Stomach smooth muscle (tissue), 2 donors: ENCODE measurements at regions not wholly inside any gene's neighbourhood (a gene's known extent, or its start where the extent isn't known, plus 50 kb on each side); places are given as distances from the start of the nearest gene placed in this dataset.

Experiments
- H3K27ac ChIP-seq: one replicate; pipeline ENCODE4 v1.7.0; 2013; ENCODE audit warnings: mild to moderate bottlenecking, low read length, inconsistent platforms
- H3K27me3 ChIP-seq, 2 donors: one replicate each; pipeline ENCODE4 v1.7.0; 2013; ENCODE audit warnings: low read length in 2 of 2; ENCODE audit not compliant: insufficient read depth in 2 of 2, control insufficient read depth in 1 of 2
- H3K36me3 ChIP-seq, 2 donors: one replicate each; pipeline ENCODE4 v1.7.0; 2013; ENCODE audit warnings: low read length in 2 of 2; ENCODE audit not compliant: control insufficient read depth in 2 of 2, insufficient read depth in 2 of 2
- H3K4me1 ChIP-seq: one replicate; pipeline ENCODE4 v1.7.0; 2013; ENCODE audit warnings: low read length; ENCODE audit not compliant: control insufficient read depth, insufficient read depth
- H3K4me3 ChIP-seq, 2 donors: one replicate each; pipeline ENCODE4 v1.7.0; 2013; ENCODE audit warnings: low read length in 2 of 2
- H3K9ac ChIP-seq, 2 donors: one replicate each; pipeline ENCODE4 v1.7.0; 2013; ENCODE audit warnings: low read length in 2 of 2, mild to moderate bottlenecking in 1 of 2
- H3K9me3 ChIP-seq, 2 donors: one replicate each; pipeline ENCODE4 v1.7.0; 2013; ENCODE audit warnings: low read length in 2 of 2; ENCODE audit not compliant: control insufficient read depth in 2 of 2
- donor health status: healthy.
- donor health status: Pancreatic carcinoma.

DNA sequence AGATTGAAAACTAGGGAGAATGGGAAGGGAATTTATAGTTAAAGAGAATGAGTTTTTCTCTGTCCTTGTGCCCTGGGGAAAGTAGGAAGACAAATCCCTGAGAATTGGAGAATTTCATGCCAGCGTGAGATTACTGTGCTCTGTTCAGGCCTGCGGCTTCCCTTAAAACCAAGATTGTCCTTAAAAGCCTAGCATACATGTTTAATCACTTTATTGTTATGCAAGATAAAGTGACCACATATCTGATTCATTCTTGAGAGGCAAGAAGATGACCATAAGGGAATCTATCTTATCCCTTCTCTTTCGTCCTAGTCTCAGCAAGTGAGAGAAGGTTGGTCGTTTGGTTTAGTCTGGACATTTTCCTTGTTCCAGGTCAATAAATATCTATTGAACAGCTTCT is 75.9 kb downstream of the ADCYAP1 start:
- Histone ChIP-seq H3K4me1 (no peaks in the 10 kb centered on the region), H3K27ac (no peak overlapping the region), H3K36me3 (no peaks in the 10 kb centered on the region), H3K4me3 (no peak overlapping the region), H3K9me3 (no peaks in the 10 kb centered on the region), H3K9ac (no peak overlapping the region), H3K27me3 (no peaks in the 10 kb centered on the region)

DNA sequence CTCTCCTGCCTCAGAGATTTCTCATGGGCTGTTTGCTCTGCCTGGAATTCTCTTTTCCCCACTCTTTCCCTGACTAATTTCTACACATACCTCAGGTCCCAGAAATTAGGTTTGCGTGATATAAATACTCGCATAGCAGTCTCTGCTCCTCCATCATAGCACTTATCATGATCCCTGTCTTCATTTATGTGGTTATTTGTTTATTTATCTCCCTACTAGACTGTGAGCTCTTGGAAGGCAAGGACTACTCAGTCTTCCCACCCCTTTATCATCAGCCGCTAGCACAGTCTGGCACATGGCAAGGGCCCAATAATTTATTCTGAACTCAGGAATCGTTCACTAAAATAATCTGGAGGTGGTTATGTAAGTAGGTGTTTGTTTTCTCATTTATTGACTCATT is 79.3 kb downstream of the ADCYAP1 start:
- H3K9ac ChIP-seq: no peak overlapping the region
- H3K4me1 ChIP-seq: no peaks in the 10 kb centered on the region
- H3K36me3 ChIP-seq: no peaks in the 10 kb centered on the region
- H3K4me3 ChIP-seq: no peak overlapping the region
- H3K9me3 ChIP-seq: no peaks in the 10 kb centered on the region
- no peak overlapping the region for H3K27ac ChIP-seq
- H3K27me3 ChIP-seq: no peaks in the 10 kb centered on the region

DNA sequence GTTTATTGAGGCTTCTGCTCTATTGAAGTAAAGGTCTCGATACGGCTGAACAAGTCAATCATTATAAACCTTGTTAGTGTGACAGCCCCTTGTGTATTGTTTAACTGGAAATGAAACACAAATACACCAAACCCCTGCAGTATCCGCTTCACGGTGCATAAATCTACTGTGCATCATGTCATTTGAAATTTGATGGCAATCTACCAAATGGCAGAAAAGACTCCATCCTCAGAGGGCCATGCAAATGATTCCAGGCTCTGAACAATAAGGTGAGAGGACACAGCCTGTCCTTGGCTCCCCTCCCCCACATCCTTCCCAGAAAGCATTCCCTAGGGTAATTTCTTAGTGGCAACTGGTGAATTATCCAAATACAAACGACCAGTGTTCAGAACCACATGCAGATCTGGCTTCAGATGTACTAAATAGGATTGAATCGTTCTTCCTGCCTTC is 80.6 kb downstream of the ADCYAP1 start:
- H3K36me3 ChIP-seq: no peaks in the 10 kb centered on the region
- no peaks in the 10 kb centered on the region for H3K27me3 ChIP-seq
- H3K27ac ChIP-seq: no peak overlapping the region
- H3K9ac ChIP-seq: no peak overlapping the region
- H3K4me3 ChIP-seq: no peak overlapping the region
- no peaks in the 10 kb centered on the region for H3K9me3 ChIP-seq
- no peaks in the 10 kb centered on the region for H3K4me1 ChIP-seq

DNA sequence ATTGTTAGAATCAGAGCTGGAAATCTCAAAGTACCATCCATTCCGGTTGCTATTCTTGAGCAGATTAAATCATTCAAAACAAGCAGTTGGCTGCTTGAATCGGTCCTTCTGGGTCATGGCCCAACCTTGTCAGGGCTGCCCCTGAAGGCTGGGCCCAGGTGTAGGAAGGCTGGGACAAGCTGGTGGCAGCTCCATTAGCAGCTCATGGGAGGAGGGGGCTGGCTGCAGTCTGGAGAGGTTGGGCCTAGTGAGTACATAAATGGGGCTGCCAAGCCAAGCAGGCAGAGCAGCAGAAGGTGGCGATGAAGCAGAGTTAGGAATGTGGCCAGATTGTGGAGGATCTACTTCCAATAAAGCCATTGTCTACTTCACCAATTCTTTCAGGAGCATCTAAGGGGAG is 81.4 kb downstream of the ADCYAP1 start:
- Histone ChIP-seq H3K27me3 (no peaks in the 10 kb centered on the region), H3K4me3 (no peak overlapping the region), H3K4me1 (no peaks in the 10 kb centered on the region), H3K27ac (no peak overlapping the region), H3K36me3 (no peaks in the 10 kb centered on the region), H3K9ac (no peak overlapping the region), H3K9me3 (no peaks in the 10 kb centered on the region)

DNA sequence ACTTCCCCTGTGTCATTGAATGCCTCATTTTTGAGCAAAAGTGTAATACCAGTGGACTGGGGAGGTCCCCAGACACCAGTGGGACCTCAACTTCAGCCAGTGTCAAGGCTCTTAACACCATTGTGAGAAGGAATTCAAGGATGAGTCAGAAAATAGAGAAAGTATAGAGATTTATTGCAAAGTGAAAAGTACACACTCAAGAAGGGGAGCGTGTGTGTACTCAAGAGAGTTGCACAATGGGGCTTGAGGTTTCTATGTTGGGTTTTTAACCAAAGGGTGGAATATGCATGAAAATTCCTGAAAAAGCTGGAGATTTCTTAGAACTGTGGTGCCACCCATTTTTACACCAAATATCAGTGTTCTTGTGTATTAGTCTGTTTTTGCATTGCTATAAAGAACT is 81.9 kb downstream of the ADCYAP1 start:
- H3K36me3 ChIP-seq: no peaks in the 10 kb centered on the region
- H3K27me3 ChIP-seq: no peaks in the 10 kb centered on the region
- no peaks in the 10 kb centered on the region for H3K4me1 ChIP-seq
- H3K27ac ChIP-seq: no peak overlapping the region
- H3K4me3 ChIP-seq: no peak overlapping the region
- no peaks in the 10 kb centered on the region for H3K9me3 ChIP-seq
- H3K9ac ChIP-seq: no peak overlapping the region

DNA sequence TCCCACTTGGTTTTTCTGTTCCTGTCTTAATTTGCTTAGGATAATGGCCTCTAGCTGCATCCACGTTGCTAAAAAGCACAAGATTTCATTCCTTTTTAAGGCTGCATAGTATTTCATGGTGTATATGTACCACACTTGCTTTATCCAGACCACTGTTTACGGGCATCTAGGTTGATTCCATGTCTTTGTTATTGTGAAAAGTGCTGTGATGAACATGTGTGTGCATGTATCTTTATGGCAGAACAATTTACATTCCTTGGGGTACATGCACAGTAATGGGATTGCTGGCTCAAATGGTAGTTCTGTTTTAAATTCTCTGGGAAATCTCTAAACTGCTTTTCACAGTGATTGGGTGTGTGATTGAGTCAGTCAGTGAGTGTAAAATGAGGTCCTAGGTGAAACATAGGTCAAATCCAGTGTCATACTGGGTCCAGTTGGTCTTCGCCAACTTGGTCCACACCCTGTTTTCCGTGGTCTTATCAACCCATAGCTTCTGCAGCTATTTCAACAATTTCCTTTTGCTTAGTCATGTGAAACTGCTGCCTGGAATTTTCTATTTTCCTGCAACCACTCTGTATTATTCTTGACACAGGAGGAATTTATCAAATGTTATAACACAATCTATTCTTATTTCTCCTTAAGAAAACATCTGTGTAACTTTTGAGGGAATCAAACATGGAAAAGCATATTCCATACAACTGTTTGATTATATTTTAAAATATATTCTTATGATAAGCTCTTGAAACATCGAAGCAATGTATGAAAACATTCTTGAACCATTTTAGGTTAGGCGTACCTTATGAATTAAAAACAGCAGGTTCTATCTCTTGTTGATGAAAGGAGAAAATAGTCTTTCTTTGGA is 82.9 kb downstream of the ADCYAP1 start:
- H3K27ac ChIP-seq: no peak overlapping the region

DNA sequence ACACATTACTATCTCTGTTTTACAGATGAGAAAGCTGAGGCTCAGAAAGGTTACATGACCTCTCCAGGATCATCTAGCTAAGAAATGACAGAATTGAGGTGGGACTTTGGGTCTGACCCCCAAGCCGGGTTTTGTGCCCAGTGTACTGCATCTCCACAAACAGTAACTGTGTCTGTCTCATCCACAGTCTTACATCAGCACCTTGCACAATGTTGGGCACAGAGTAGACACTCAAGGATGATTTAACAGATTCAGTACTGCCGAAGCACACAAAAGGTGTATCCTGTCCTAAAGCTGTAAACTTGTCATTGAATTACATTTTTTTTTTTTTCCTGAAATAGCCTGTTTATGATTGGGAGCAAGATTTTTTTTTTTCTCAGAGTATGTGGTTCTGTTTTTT is 84.8 kb downstream of the ADCYAP1 start:
- Histone ChIP-seq H3K9ac (no peak overlapping the region), H3K4me3 (no peak overlapping the region), H3K27me3 (no peaks in the 10 kb centered on the region), H3K36me3 (no peaks in the 10 kb centered on the region), H3K9me3 (peaks cover 0 to 5% of the 10 kb centered on the region in 2 donors), H3K4me1 (no peaks in the 10 kb centered on the region), H3K27ac (no peak overlapping the region)

More for the DNA sequence above, 82.9 kb downstream of the ADCYAP1 start:
- no peaks in the 10 kb centered on the region for H3K9me3 ChIP-seq
- H3K4me1 ChIP-seq: no peaks in the 10 kb centered on the region
- no peak overlapping the region for H3K9ac ChIP-seq
- no peaks in the 10 kb centered on the region for H3K27me3 ChIP-seq
- no peaks in the 10 kb centered on the region for H3K36me3 ChIP-seq
- no peak overlapping the region for H3K4me3 ChIP-seq

DNA sequence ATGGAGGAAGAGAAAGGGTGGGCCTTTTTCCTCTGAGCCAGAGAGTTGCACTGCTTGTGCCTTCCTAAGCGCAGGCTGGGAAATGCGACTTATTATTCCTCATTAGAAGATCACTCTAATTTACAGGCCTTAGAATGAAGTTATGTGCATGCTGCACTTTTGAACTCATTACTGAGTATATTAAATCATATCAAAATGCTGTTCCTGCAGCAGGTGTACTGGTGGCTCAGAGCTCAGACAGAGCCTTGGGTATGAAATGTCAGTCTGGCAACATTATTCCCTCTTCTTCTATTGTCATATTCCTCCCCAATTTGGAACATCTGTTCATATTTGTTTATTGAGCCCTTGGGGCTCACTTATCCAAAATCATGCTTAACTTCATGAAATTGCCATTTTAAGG is 85.5 kb downstream of the ADCYAP1 start:
- no peak overlapping the region for H3K9ac ChIP-seq
- no peaks in the 10 kb centered on the region for H3K27me3 ChIP-seq
- H3K9me3 ChIP-seq: peaks cover 0 to 5% of the 10 kb centered on the region in 2 donors
- no peaks in the 10 kb centered on the region for H3K4me1 ChIP-seq
- no peak overlapping the region for H3K27ac ChIP-seq
- no peak overlapping the region for H3K4me3 ChIP-seq
- H3K36me3 ChIP-seq: no peaks in the 10 kb centered on the region

DNA sequence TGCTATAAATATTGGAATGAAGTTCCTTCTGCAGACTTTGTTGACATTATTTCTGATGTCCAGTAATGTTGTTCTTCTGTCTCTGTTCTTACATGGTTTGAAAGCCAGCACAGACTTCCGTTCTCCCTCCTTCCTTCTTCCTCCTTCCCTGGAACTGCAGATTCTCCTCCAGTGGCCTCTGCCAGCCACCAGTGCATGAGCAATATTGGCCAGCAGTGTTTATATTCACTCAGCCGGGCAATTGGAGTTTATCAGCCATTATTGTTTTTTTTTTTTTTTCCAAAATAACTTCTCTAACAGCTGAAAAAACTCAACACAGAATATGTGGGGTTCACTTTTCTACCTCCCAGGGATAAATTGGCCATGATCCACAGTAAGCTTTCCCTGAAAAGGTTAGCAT is 86.8 kb downstream of the ADCYAP1 start:
- Histone ChIP-seq H3K4me1 (no peaks in the 10 kb centered on the region), H3K4me3 (no peak overlapping the region), H3K36me3 (no peaks in the 10 kb centered on the region), H3K9ac (no peak overlapping the region), H3K27me3 (no peaks in the 10 kb centered on the region), H3K9me3 (peaks cover 0 to 5% of the 10 kb centered on the region in 2 donors), H3K27ac (no peak overlapping the region)

DNA sequence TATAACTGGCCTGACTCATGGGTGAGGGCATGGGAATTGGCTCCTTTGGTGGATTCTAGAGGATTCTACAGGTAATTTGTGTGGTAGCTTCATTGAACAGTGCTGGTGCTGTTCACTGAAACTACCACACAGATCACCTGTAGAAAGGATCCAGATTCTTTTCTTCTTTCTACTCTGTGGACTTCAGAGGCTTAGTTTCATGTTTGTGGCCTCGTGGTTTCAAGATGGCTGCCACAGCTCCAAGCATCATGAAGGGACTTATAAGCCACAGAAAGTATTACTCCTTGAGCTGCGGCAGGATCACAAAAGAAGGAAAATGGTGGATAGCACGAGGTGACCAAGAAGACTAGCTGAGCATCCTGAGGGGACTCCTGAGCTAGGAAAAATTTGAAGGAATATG is 88.9 kb downstream of the ADCYAP1 start:
- Histone ChIP-seq H3K27ac (no peak overlapping the region), H3K27me3 (no peaks in the 10 kb centered on the region), H3K9me3 (peaks cover 0 to 5% of the 10 kb centered on the region in 2 donors), H3K4me1 (no peaks in the 10 kb centered on the region), H3K9ac (no peak overlapping the region), H3K36me3 (no peaks in the 10 kb centered on the region), H3K4me3 (no peak overlapping the region)

DNA sequence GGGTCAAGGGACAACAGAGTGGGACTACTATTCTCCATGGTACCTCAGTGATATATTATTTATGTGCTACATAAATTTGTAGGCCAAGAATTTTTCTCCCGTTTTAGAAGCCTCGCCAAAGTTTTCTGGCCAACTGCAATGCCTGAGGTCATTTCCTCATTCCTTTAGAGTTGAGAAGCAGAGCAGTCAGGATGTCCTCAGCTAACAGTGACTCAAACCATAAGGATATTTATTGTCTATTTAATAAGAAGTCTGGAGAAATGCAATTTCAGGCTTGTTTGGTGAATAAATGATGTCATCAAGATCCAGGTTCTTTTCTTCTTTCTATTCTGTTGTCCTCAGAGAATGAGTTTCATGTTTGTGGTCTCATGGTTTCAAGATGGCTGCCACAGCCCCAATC is 91.0 kb downstream of the ADCYAP1 start:
- peaks cover 0 to 5% of the 10 kb centered on the region in 2 donors for H3K9me3 ChIP-seq
- no peak overlapping the region for H3K27ac ChIP-seq

More for the DNA sequence above, 91.0 kb downstream of the ADCYAP1 start:
- no peak overlapping the region for H3K4me3 ChIP-seq
- H3K4me1 ChIP-seq: no peaks in the 10 kb centered on the region
- no peak overlapping the region for H3K9ac ChIP-seq
- no peaks in the 10 kb centered on the region for H3K27me3 ChIP-seq
- H3K36me3 ChIP-seq: no peaks in the 10 kb centered on the region
